ENCODE measurements at regions not wholly inside any gene's neighbourhood (a gene's known extent, or its start where the extent isn't known, plus 50 kb on each side); places are given as distances from the start of the nearest gene placed in this dataset.

GRCh38 chr1:10960411-10961299 is 51.8 kb upstream of the TARDBP start:
- in situ Hi-C loops (cut with MboI; ENCODE audit: low sequenced_read_pairs, unreplicated experiment): no loop called here
- DNase-seq (ENCODE audit: low spot score): peak; percentile 90
- TF ChIP-seq CTCF (IDR thresholded peaks at IDR 0.05; ENCODE audit: borderline replicate concordance, control extremely low read depth, extremely low read depth, insufficient read depth, missing control alignments): peak; percentile 75

GRCh38 chr1:10961300-10961833 is 51.1 kb upstream of the TARDBP start:
- TF ChIP-seq CTCF (IDR thresholded peaks at IDR 0.05; ENCODE audit: borderline replicate concordance, control extremely low read depth, extremely low read depth, insufficient read depth, missing control alignments): no peak
- in situ Hi-C loops (cut with MboI; ENCODE audit: low sequenced_read_pairs, unreplicated experiment): no loop called here
- DNase-seq (ENCODE audit: low spot score): no peak

GRCh38 chr1:10962483-10962882 is 50.0 kb upstream of the TARDBP start:
- no peak for TF ChIP-seq CTCF (IDR thresholded peaks at IDR 0.05; ENCODE audit: borderline replicate concordance, control extremely low read depth, extremely low read depth, insufficient read depth, missing control alignments)
- no peak for DNase-seq (ENCODE audit: low spot score)
- in situ Hi-C loops (cut with MboI; ENCODE audit: low sequenced_read_pairs, unreplicated experiment): no loop called here

Measured in GM13976 (cell line).